ENCODE measurements at regions not wholly inside any gene's neighbourhood (a gene's known extent, or its start where the extent isn't known, plus 50 kb on each side); places are given as distances from the start of the nearest gene placed in this dataset.
"Not testable (repeated sequence)": the region's sequence is repeated elsewhere in the genome, so short reads cannot be mapped to it uniquely, and the experiment has no call there.

DNA sequence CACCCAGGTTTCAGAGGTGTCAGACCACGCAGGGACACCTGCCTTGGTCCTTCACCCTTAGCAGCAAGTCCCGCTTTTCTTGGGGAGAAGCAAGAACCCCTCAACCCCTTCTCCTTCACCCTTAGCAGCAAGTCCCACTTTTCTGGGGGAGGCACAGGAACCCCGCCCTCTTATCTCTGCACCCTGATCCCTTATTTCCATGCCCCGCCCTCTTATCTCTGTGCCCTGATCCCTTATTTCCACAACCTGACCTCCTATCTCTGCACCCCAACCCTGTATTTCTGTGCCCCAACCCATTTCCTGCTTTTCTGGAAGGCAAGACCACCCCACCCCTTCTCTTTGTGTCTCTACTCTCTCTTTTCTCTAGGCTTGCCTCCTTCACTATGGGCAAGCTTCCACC, 94.7 kb upstream of the DEFB108B start:
- TF ChIP-seq, protein P1, sequence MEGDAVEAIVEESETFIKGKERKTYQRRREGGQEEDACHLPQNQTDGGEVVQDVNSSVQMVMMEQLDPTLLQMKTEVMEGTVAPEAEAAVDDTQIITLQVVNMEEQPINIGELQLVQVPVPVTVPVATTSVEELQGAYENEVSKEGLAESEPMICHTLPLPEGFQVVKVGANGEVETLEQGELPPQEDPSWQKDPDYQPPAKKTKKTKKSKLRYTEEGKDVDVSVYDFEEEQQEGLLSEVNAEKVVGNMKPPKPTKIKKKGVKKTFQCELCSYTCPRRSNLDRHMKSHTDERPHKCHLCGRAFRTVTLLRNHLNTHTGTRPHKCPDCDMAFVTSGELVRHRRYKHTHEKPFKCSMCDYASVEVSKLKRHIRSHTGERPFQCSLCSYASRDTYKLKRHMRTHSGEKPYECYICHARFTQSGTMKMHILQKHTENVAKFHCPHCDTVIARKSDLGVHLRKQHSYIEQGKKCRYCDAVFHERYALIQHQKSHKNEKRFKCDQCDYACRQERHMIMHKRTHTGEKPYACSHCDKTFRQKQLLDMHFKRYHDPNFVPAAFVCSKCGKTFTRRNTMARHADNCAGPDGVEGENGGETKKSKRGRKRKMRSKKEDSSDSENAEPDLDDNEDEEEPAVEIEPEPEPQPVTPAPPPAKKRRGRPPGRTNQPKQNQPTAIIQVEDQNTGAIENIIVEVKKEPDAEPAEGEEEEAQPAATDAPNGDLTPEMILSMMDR (IDR thresholded peaks at IDR 0.05): not testable (repeated sequence)
- TF ChIP-seq POLR2A (IDR thresholded peaks at IDR 0.05): not testable (repeated sequence)
